Suprapubic skin (tissue), 3 donors: ENCODE measurements at regions not wholly inside any gene's neighbourhood (a gene's known extent, or its start where the extent isn't known, plus 50 kb on each side); places are given as distances from the start of the nearest gene placed in this dataset.
"Not testable (repeated sequence)": the region's sequence is repeated elsewhere in the genome, so short reads cannot be mapped to it uniquely, and the experiment has no call there.

ENCODE experiments used
- EP300 ChIP-seq: sonication (generic); formaldehyde crosslinking; IDR thresholded peaks from one replicate; pipeline ENCODE4 v1.6.1; 2017; ENCODE audit warnings: antibody characterized with exemption
- POLR2A ChIP-seq, 2 donors: fragments of 450-650 bp; IDR thresholded peaks; one replicate each; pipeline ENCODE4 v1.6.1; 2017; ENCODE audit warnings: antibody characterized with exemption in 2 of 2, mild to moderate bottlenecking in 2 of 2, moderate library complexity in 2 of 2
- TF ChIP-seq, protein P1 (sequence below), 2 donors: fragments of 200-600 bp in 1 of 2; fragments of 450-650 bp in 1 of 2; sonication (generic) in 1 of 2; IDR thresholded peaks; one replicate each; pipeline ENCODE4 v1.5.1; 2016 to 2019; ENCODE audit warnings: antibody characterized with exemption in 2 of 2, mild to moderate bottlenecking in 1 of 2, moderate library complexity in 1 of 2

DNA sequence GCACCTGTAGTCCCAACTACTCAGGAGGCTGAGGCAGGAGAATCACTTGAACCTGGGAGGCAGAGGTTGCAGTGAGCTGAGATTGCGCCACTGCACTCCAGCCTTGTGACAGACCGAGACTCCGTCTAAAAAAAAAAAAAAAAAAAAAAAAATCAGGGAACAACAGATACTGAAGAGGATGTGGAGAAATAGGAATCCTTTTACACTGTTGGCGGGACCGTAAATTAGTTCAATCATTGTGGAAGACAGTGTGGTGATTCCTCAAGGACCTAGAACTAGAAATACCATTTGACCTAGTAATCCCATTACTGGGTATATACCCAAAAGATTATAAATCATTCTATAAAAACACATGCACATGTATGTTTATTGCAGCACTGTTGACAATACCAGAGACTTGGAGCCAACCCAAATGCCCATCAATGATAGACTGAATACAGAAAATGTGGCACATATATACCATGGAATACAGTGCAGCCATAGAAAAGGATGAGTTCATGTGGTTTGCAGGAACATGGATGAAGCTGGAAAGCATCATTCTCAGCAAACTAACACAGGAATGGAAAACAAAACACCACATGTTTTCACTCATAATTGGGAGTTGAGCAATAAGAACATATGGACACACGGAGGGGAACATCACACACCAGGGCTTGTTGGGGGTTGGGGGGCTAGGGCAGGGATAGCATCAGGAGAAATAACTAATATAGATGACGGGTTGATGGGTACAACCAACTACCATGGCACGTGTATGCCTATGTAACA lies 200.4 kb downstream of the RFPL4B start:
- TF ChIP-seq POLR2A (IDR thresholded peaks at IDR 0.05); EP300: not testable (repeated sequence)
- TF ChIP-seq, protein P1, sequence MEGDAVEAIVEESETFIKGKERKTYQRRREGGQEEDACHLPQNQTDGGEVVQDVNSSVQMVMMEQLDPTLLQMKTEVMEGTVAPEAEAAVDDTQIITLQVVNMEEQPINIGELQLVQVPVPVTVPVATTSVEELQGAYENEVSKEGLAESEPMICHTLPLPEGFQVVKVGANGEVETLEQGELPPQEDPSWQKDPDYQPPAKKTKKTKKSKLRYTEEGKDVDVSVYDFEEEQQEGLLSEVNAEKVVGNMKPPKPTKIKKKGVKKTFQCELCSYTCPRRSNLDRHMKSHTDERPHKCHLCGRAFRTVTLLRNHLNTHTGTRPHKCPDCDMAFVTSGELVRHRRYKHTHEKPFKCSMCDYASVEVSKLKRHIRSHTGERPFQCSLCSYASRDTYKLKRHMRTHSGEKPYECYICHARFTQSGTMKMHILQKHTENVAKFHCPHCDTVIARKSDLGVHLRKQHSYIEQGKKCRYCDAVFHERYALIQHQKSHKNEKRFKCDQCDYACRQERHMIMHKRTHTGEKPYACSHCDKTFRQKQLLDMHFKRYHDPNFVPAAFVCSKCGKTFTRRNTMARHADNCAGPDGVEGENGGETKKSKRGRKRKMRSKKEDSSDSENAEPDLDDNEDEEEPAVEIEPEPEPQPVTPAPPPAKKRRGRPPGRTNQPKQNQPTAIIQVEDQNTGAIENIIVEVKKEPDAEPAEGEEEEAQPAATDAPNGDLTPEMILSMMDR (IDR thresholded peaks at IDR 0.05), result not testable (repeated sequence)
